H4 (cell line): ENCODE measurements at regions not wholly inside any gene's neighbourhood (a gene's known extent, or its start where the extent isn't known, plus 50 kb on each side); places are given as distances from the start of the nearest gene placed in this dataset.

ENCODE experiments used
- DNase-seq: peaks from one replicate; pipeline ENCODE4 v3.0.0-alpha.2; 2015; ENCODE audit warnings: low spot score

DNA sequence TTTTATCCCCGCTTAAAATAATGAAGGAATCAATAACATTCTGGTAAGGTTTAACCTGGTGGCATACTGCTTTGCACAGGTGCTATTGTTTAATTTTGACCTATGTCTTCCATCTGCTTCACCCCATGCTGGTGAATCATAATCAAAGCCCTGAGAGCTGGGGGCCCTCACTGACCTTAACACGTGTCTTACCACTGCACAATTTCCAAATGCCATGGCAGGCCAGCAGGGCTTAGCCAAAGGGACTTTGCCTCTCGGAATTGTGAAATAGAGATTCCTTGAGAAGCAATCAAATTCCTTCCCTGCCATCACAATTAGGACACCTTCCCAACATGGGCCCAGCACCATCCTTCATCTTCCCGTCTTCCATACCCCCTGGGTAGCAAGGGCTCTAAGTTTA lies 242.6 kb upstream of the THBS1 start:
- DNase-seq, result no peak

DNA sequence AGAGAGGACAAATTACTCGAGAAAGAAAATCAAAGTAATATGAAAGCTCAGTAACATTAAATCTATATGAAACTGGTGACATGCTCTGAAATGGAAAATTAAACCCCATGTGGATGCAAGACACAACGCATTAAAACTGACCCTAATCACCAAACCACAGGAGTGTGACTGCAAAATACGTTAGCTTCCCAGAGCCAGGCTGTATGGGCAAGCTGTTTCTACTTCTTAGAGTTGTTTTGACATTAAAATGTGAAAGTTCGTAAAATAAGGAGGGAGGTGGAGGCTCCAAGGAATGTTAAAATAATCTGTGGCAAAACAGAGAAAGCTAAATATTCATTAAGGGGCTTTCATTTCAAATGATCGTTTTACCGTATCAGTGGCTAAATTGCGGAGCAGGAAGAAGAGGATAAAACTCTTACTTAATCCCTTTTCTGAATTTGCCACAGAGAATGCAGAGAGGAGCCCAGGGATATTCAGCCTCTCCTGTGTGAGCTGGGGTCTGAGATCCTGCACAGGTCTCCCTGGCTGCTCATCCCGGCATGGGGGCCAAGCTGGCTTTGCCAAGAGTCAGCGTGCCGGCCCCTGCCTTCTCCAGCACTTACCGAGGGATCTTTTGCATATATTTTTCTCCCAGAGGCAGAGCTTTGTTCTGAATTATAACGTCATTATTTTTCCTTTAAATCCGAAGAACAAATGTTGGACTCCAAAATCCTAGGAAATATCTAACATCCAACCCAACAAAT lies 239.8 kb upstream of the THBS1 start:
- DNase-seq, result no peak

DNA sequence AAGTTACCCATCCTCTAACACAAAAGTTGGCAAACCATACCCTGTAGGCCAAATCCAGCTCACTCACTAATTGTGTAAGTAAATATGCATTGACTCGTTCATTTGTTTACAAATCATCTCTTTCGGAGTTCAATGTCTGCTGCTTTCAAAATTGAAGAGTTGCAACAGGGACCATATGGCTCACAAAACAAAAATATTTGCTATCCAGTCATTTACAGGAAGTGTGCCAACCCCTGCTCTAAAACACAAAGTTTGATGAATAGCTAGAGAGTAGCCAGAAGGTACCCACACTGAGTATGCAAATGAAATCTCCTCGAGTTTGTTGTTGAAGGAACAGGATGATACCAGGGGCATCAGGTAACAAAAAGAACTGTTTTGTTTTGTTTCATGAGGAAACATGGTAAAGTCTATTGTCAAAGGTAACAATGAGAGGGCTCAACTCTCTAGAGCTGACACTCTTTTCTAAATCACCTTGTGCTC lies 236.2 kb upstream of the THBS1 start:
- DNase-seq, result no peak

DNA sequence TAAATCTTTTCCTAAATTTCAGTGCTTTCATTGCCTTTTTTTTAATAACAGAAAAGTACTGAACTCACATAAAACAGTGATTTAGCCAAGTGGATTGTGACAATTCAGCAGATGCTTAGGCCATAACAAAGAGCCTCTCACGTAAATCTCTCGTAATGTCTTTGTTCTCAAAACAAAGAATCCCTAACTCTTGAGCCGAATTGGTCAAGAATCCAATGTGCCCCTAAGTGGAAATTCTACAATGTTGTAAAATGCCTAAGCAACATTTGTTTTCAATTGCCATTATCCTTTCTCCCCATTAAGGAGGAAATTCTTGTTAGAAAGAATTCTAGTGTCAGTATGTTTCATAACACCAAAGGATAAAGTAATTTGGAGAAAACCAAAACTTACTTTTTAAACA lies 235.7 kb upstream of the THBS1 start:
- no peak for DNase-seq

DNA sequence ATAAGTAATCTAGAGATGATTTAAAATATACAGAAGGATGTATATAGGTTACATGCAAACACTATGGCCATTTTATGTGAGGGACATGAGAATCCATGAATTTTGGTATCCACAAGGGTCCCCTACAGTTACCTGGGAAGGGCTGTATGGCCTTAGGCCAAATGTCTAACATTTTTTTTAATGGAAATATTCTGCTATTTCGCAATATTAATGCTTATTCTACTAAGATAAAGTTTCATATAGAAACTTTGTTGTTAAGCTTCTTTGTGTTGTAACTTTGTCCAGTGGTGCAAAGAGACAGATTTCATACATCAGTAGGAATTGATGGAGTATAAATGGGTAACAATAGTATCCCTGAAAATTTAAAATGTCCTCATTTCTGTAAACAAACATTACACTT lies 233.4 kb upstream of the THBS1 start:
- no peak for DNase-seq

DNA sequence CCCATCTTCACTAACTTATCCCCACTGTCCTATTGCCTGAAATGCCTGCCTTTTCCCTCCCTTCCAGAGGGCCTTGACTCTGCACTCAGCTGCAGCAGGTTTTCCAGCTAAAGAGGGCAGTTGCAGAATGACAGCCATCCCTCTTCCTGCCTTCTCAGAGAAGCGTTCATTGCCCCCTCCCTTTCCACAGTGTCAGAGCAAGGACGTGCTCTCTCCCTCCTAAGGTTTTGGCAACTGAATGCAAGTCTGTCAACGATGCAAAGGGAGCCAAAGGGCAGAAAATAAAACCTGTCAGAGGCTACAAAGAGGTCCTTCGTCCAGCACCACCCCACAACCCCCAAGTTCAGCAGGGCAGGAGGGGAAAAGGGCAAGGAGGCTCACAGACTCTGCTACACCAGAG lies 230.1 kb upstream of the THBS1 start:
- no peak for DNase-seq

DNA sequence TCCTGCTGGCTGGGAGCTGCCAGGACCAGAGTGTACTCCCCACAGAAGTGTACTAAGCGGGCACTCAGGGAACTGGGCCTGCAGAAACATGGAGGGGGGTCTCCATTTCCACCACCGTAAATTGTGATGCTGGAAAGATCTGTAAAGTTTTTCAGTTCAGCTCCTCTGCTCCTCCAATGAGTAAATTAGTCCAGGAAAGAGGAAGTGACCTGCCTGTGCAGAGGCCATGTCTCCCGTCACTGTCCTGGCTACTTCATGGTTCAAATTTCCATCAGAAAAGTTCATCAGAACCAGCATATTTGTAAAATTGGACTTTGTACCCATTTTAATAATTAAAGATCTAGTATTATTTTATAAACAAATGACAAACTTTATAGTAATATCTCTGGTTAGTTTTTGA lies 226.7 kb upstream of the THBS1 start:
- no peak for DNase-seq

DNA sequence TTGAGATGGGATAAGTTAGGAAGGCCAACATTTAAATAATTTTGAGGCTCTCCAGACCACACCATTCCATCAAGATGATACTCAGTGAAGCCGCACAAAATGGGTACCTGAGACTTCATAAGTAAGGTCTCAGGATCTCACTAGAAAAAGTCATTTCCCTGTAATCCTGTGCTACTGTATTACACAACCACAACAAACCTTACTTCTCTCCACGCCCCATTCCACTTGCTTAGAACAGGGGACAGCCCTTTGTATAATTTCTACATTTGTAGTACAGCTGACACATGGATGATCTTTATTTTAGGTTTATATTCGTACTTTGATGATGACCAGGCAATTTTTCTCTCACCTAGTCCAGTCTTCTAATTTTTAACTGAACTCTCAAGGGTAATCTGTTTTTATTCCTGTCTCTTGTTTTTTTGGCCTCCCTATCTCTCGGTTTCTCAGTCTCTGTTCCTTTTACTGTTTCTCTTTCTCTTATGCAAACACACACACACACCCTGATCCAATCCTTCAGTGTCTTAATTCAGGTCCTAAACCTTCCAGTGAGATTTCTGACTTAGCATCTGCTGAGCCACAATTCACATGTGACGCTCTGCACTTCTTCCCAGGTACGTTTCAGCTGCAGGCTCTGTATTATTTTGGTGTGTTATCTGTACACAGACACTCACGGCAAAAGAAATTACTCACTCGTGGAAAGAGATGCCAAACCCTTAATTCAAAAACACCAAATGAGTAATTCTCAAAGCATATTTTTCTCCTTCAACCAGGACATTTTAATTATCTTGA lies 223.2 kb upstream of the THBS1 start:
- no peak for DNase-seq

DNA sequence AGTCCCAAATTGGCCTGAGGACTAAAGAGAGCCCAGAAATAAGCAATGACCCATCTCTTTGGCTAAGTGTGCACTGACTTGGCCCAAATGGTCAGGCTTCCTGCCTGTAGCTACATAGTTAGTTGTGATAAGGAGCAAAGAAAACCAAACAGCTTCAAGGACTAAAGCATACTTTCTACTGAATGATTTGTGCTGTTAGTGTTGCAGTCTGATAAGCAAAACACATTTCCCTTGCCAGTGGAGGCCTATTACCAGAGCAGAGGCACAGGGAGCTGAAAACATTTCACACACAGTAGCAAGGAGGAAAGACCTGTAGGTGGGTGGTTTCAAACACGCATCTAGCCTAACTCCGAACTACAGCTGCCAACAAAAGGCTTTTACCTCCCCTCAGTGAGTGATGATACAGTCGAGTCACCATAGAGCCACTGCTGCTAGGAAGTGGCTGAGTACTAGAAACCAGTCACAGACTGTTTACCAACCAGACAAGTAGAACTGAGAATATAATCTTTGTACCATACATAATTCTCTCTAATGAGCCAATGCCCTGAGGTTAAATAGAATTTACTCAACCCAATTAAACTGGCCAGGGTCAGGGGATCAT lies 222.3 kb upstream of the THBS1 start:
- DNase-seq, result peak; percentile 21

DNA sequence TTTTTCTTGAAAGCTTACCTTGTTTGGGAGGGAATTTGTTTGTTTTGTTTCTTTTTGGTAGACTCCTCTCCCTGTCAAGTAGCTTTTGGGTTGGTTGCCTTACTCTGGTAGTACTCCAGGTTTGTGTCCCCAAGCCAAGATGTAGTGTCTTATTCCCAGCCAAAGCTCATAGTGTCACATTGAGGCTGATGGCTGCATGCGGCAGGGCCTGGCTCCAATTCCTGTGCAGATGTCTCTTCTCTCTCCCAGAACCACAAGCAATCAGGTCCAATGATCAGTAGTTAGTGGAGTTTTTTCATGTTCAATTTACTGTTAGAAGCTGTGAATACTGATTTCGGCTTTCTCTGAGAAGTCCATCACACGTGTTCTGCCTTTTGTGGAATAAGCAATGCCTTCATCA lies 221.1 kb upstream of the THBS1 start:
- no peak for DNase-seq

DNA sequence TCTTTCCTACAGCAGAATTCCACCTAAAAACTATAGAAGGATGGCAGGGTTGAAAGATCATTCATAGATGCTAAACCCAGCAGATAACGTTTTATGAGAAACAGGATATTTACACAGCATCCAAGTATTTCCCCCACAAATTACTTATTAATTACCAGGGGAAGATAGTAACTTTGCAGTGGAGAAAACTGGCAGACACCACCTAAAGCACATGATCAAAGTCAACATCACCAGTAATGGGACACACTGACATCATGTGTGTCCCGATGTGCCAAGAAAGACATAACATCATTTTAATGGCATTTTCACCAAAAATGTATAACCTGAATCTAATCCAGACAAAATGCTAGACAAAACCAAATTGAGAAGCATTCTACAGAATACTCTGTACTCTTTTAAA lies 220.4 kb upstream of the THBS1 start:
- DNase-seq, result no peak

DNA sequence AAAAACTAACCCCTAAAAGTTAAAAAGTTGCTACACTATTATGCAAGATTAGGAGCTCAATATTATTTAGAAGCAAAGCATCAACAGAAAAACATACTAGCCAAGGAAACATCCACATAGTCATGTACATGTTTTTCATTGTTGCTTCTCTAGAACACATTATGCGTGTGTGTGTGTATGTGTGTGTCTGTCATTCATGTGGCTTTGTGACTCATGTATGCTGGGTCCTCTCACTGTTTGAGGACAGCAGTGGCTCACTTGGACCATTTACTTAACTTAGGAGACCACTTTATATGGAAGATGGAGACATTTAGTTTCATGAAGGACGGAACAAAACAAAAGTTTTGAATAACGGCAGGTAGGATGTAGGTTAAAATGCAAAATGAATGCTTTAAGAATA lies 219.4 kb upstream of the THBS1 start:
- DNase-seq, result peak; percentile 43

DNA sequence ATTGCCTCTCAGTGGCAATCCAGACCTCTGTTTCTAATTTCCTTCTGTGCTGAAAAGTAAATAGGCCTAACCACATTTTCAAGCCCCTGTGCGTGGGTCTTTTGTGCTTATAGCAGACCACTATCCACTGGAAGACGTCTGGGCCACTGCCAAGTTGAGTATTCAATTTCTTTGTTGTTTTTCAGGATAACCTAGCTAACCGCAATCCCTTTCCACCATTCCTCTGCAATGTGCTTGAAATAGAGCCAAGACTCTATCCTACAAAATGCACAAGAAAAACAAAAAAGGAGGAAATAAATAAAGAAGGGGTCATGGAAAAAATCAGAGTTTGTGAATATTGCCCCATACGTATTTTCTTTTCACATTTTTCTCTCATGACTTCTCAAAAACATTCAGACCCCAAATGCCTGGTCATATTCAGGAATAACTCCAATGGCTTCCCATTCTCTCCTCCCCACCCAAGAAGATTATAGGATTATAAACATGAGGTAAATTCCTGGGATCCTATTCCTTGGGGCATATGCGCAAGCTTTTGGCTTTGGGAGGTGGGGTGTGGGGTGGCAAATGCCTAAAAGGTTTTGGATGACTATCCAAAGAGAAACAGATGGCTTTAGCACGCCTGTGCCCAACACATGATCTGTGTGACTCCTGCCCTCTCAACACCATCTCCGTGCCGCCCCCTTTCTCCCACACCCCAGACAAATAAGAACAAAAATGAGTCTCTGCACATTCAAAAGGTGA lies 217.9 kb upstream of the THBS1 start:
- DNase-seq, result peak; percentile 97

DNA sequence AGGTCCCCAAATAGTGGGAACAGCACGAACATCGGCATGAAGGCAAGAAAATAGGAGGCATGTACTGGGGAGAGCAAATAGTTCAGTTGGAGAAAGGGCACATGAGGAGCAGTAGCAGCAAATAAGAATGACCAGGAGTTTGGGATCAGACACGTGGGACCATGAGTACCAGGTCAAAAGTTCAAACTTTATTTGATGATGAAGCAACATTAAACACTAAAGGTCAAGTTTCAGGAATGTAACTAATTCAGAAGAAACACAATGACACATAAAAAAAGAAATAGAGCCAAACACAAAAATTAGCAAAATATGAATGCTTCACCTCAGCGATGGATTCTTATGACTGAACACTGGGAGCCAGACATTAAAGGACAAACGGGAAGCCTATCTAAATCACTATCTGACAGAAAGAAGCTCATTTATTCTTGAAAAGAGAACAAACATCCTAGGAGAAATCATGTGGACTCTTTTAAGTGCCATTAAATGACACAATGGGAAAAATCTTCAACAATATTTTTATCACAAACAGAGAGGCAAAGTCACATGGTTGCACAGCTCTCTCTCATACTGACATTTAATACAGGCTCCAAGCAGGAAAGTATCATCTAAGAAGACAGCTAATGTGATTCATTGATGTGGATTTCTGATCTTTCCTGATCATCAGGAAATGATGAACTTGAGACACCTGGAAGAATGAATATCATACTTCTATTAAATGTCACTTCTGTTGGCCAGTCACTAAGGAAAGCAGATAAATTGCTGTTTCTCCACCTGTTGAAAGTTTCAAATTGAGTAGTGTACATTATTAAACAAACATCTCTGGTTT lies 216.9 kb upstream of the THBS1 start:
- peak; percentile 14 for DNase-seq

DNA sequence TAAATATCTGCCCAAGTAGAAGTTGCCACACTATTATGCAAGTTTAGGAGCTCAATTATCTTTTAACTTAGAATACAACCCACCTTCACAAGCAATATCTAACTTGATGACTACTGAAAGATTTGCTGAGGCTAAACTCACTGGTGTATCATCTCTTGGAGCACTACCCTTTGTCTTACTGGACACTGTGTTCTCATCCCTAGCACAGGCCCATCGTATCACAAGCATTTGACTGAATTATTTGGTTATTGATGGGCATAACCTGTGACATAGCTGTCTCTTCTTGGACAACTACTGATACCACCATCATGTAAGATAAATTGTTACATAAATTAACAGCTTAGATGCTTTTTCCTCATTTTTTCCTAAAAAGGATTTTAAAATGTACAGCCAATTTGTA lies 216.2 kb upstream of the THBS1 start:
- no peak for DNase-seq

DNA sequence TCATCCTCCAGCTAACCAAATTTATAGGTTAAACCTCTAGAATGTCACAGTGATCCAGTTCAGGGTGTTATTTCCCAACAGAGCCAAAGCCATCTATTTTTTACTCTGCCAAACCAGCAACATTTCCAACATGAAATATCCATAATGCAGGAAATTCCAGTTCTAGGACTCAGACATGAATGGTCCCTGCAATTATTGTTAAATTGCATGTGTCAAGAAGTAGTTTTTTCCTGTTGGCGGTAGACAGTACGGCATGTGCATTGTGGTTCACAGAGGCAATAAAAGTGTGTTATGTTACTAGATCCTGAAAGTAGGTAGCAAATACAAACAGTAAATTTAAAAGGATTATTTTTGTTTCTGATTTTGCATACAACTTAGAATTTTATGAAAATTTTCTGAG lies 215.7 kb upstream of the THBS1 start:
- no peak for DNase-seq

DNA sequence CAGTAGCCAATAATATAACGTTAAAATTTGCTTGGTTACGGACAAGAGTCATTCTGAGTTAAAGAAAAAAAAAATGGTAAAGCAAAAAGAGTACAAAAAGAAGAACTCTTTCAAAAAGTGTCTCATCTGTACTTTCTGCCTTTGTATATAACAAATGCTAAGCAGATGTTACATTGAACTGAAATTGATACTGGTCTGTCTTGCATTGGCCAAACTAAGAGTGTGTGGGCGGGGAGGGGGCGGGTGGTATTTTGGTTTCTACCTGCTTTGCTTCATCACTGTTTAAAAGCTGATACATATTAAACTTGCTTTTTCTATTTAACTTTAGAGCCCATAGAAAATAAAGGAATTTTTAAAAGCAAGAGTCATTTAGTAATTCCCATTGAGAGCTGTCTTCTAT lies 215.0 kb upstream of the THBS1 start:
- DNase-seq, result no peak

DNA sequence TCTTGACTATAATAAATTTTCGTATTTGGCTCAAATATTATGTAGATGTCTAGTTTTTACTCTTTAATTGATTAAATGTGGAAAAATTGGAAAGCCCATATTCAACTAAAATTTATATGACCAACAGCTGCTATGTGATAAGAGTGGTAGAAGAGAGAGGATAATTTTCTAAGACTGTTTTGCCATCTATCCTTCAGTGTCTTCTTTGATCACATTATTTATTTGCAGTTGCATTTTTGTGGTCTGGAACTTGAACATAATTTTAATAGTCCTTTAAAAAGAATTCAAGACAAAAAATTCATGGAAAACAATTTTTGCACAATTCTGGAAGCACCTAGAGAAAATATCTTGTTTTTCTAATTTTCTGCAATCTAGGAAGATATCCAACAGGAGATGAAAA lies 213.3 kb upstream of the THBS1 start:
- DNase-seq, result no peak

DNA sequence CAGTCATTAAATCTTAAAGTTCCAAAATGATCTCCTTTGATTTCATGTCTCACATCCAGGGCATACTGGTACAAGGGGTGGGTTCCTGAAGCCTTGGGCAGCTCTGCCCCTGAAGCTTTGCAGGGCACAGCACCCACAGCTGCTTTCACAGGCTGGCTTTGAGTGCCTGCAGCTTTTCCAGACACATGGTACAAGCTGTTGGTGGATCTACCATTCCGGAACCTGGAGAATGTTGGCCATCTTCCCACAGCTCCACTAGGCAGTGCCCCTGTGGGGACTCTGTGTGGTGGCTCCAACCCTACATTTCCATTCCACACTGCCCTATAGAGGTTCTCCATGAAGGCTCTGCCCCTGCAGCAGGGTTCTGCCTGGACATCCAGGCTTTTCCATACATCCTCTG lies 211.1 kb upstream of the THBS1 start:
- no peak for DNase-seq

DNA sequence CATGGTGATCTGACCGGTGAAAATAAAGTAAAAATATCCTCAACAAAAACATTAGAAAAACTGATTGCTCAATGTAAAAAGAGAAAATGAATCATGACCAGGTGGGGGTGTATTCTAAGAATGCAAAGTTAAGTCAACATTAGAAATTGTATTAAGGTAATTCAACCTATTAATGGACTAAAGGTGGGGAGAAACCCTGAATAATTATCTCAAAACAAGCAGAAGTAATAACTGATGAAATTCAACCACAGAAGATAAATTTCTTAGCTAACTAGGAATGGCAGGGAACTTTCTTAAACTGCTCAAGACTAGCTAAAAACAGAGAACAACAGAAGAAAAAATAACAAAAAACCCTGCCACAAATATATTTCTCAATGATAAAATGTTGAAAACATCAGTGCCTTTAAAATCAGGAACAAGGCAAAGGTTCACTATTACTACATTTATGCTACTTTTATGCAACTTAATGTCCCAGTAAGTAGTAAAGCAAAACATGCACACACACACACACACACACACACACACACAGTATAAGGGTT lies 204.4 kb upstream of the THBS1 start:
- no peak for DNase-seq

DNA sequence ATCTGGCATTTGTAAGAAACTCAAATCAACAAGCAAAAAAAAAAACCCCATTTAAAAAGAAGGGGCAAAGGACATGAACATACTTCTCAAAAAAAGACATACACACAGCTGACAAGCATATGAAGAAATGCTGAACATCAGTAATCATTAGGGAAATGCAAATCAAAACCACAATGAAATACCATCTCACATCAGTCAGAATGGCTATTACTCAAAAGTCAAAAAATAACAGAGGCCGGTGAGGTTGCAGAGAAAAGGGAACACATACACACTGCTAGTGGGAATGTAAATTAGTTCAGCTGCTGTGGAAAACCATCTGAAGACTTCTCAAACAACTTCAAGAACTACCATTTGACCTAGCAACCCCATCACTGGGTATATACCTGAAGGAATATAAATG lies 199.4 kb upstream of the THBS1 start:
- no peak for DNase-seq
